ENCODE measurements at regions not wholly inside any gene's neighbourhood (a gene's known extent, or its start where the extent isn't known, plus 50 kb on each side); places are given as distances from the start of the nearest gene placed in this dataset.
A peak's percentile ranks its signal among the peaks of the same experiment; 100 is the strongest.

DNA sequence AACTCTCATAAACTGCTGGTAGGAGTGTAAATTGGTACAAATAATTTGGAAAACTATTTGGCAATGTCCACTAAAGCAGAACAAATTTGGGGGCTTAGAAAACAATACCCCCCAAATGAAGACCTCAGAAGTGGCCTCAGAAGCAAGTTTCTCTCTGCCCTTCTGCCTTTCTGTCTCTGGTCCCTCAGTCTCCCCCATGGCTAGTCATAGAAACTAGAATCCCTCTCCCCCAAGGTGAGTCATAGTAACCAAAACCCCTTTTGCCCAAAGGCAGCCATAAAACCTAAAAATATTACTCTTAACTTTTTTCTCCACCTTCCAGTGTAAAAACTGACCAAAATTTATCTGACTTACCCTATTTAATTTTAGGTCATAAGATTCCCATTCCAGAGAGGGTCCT lies 350.7 kb upstream of the LRRC3B start:
- no peak overlapping the region for H3K27ac ChIP-seq (ENCODE audit: low read depth in 1 of 2, low read length in 1 of 2)
- H3K27me3 ChIP-seq (ENCODE audit: control insufficient read depth in 3 of 3, insufficient read depth in 3 of 3, low read length in 2 of 3) = no peaks in the 10 kb centered on the region
- no peak for TF ChIP-seq CTCF (IDR thresholded peaks at IDR 0.05; ENCODE audit: control extremely low read depth, extremely low read depth)
- peaks cover 0 to 13% (median 0%) of the 10 kb centered on the region in 5 donors for H3K4me1 ChIP-seq (ENCODE audit: control insufficient read depth in 5 of 5, insufficient read depth in 5 of 5, low read length in 5 of 5)
- H3K9me3 ChIP-seq (ENCODE audit: control insufficient read depth in 4 of 4, insufficient read depth in 3 of 4, low read length in 3 of 4) = no peaks in the 10 kb centered on the region
- H3K9ac ChIP-seq (ENCODE audit: insufficient read depth in 1 of 2, low read length in 2 of 2) = no peak overlapping the region
- H3K36me3 ChIP-seq (ENCODE audit: control insufficient read depth in 4 of 4, insufficient read depth in 4 of 4, low read length in 4 of 4) = no peaks in the 10 kb centered on the region
- DNase-seq (no peak), ATAC-seq (ENCODE audit: insufficient read depth, low FRiP score) (no peak)
- H3K4me3 ChIP-seq = no peak overlapping the region

DNA sequence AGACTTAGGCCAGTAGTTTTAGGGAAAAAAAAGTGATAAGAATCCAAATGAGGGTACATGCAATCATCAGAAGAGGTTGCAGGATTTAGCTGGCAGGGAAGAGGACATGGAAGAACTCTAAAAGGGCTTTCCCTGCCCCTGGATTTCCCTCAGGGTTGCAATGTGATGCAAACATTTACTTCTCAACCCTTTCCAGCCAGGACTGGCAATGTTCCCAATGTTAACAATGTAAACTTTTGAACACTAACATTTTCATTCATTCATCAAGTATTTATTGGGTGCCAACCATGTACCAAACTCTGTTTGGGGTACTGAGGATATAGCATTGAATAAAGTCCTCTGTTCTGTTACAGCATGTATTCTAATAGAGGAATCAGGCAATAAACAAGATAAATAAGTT lies 349.4 kb upstream of the LRRC3B start:
- peaks cover 0 to 13% (median 0%) of the 10 kb centered on the region in 5 donors for H3K4me1 ChIP-seq (ENCODE audit: control insufficient read depth in 5 of 5, insufficient read depth in 5 of 5, low read length in 5 of 5)
- no peaks in the 10 kb centered on the region for H3K27me3 ChIP-seq (ENCODE audit: control insufficient read depth in 3 of 3, insufficient read depth in 3 of 3, low read length in 2 of 3)
- TF ChIP-seq CTCF (IDR thresholded peaks at IDR 0.05; ENCODE audit: control extremely low read depth, extremely low read depth) = no peak
- no peaks in the 10 kb centered on the region for H3K9me3 ChIP-seq (ENCODE audit: control insufficient read depth in 4 of 4, insufficient read depth in 3 of 4, low read length in 3 of 4)
- H3K36me3 ChIP-seq (ENCODE audit: control insufficient read depth in 4 of 4, insufficient read depth in 4 of 4, low read length in 4 of 4) = no peaks in the 10 kb centered on the region
- no peak overlapping the region for H3K9ac ChIP-seq (ENCODE audit: insufficient read depth in 1 of 2, low read length in 2 of 2)
- H3K4me3 ChIP-seq = no peak overlapping the region
- peak; percentile 50 to 87 (median 86) for DNase-seq
- no peak for ATAC-seq (ENCODE audit: insufficient read depth, low FRiP score)
- H3K27ac ChIP-seq (ENCODE audit: low read depth in 1 of 2, low read length in 1 of 2) = no peak overlapping the region

DNA sequence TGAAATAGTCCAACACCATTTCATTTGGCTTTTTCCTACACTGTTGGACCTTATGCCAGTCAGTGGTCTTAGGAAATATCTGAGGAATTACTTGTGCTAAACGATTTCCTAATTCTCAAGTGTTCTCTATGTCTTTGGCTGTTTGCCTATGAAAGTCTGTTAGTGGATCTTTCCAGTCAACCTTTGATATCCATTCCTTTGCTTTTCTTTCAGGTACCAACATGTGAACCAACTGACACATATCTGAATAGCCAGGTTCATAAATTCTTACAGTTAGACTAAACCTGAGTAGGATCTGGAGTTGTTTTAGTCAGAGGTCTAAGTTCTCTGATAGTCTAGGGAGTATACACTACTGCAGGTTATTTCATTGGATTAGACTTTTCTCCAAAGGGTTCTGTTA lies 343.5 kb upstream of the LRRC3B start:
- Histone ChIP-seq H3K4me3 (no peak overlapping the region), H3K36me3 (ENCODE audit: control insufficient read depth in 4 of 4, insufficient read depth in 4 of 4, low read length in 4 of 4) (no peaks in the 10 kb centered on the region), H3K9me3 (ENCODE audit: control insufficient read depth in 4 of 4, insufficient read depth in 3 of 4, low read length in 3 of 4) (peaks cover 0 to 9% (median 0%) of the 10 kb centered on the region in 4 donors), H3K27me3 (ENCODE audit: control insufficient read depth in 3 of 3, insufficient read depth in 3 of 3, low read length in 2 of 3) (no peaks in the 10 kb centered on the region), H3K9ac (ENCODE audit: insufficient read depth in 1 of 2, low read length in 2 of 2) (no peak overlapping the region), H3K4me1 (ENCODE audit: control insufficient read depth in 5 of 5, insufficient read depth in 5 of 5, low read length in 5 of 5) (no peaks in the 10 kb centered on the region), H3K27ac (ENCODE audit: low read depth in 1 of 2, low read length in 1 of 2) (no peak overlapping the region)
- no peak for TF ChIP-seq CTCF (IDR thresholded peaks at IDR 0.05; ENCODE audit: control extremely low read depth, extremely low read depth)
- DNase-seq = no peak
- 57 to 62% methylated on average over 1 of the region's 1 CpG for WGBS, 2 donors
- no peak for ATAC-seq (ENCODE audit: insufficient read depth, low FRiP score)

GRCh38 chr3:26280517-26280916 lies 342.1 kb upstream of the LRRC3B start:
- no peak for TF ChIP-seq CTCF (IDR thresholded peaks at IDR 0.05; ENCODE audit: control extremely low read depth, extremely low read depth)
- DNase-seq = no peak
- no peaks in the 10 kb centered on the region for H3K36me3 ChIP-seq (ENCODE audit: control insufficient read depth in 4 of 4, insufficient read depth in 4 of 4, low read length in 4 of 4)
- ATAC-seq (ENCODE audit: insufficient read depth, low FRiP score) = no peak
- H3K4me3 ChIP-seq = no peak overlapping the region
- H3K27ac ChIP-seq (ENCODE audit: low read depth in 1 of 2, low read length in 1 of 2) = no peak overlapping the region
- no peak overlapping the region for H3K9ac ChIP-seq (ENCODE audit: insufficient read depth in 1 of 2, low read length in 2 of 2)
- WGBS, 2 donors = 77 to 81% methylated on average over 2 of the region's 2 CpGs
- no peaks in the 10 kb centered on the region for H3K27me3 ChIP-seq (ENCODE audit: control insufficient read depth in 3 of 3, insufficient read depth in 3 of 3, low read length in 2 of 3)
- peaks cover 0 to 13% (median 4%) of the 10 kb centered on the region in 4 donors for H3K9me3 ChIP-seq (ENCODE audit: control insufficient read depth in 4 of 4, insufficient read depth in 3 of 4, low read length in 3 of 4)
- no peaks in the 10 kb centered on the region for H3K4me1 ChIP-seq (ENCODE audit: control insufficient read depth in 5 of 5, insufficient read depth in 5 of 5, low read length in 5 of 5)
